Endothelial cell (in vitro differentiated cells): ENCODE measurements at regions not wholly inside any gene's neighbourhood (a gene's known extent, or its start where the extent isn't known, plus 50 kb on each side); places are given as distances from the start of the nearest gene placed in this dataset.

Source experiments
- DNase-seq: peaks from one replicate; pipeline ENCODE4 v3.0.0; 2021; ENCODE audit warnings: low spot score
- H3K27ac Mint-ChIP-seq: one replicate; pipeline ENCODE4 v1.8.0; 2021; ENCODE audit warnings: mixed read lengths, inconsistent platforms; ENCODE audit not compliant: unreplicated experiment
- H3K27me3 Mint-ChIP-seq: one replicate; pipeline ENCODE4 v1.8.0; 2021; ENCODE audit warnings: mild to moderate bottlenecking, moderate library complexity, mixed read lengths, inconsistent platforms; ENCODE audit not compliant: unreplicated experiment
- H3K36me3 Mint-ChIP-seq: one replicate; pipeline ENCODE4 v1.8.0; 2021; ENCODE audit warnings: mild to moderate bottlenecking, low read depth, mixed read lengths, inconsistent platforms; ENCODE audit not compliant: unreplicated experiment
- H3K4me1 Mint-ChIP-seq: one replicate; pipeline ENCODE4 v1.8.0; 2021; ENCODE audit warnings: mild to moderate bottlenecking, mixed read lengths, inconsistent platforms; ENCODE audit not compliant: unreplicated experiment
- H3K4me3 Mint-ChIP-seq: one replicate; pipeline ENCODE4 v1.8.0; 2021; ENCODE audit warnings: mild to moderate bottlenecking, mixed read lengths, inconsistent platforms; ENCODE audit not compliant: unreplicated experiment
- H3K9me3 Mint-ChIP-seq: one replicate; pipeline ENCODE4 v1.8.0; 2021; ENCODE audit warnings: mixed read lengths, inconsistent platforms; ENCODE audit not compliant: unreplicated experiment
- CTCF ChIP-seq: fragments of 200-600 bp; sonication (generic); IDR thresholded peaks from one replicate; pipeline ENCODE4 v1.5.0; 2021; ENCODE audit warnings: antibody characterized with exemption; ENCODE audit not compliant: unreplicated experiment

GRCh38 chr2:184119989-184120800 lies 478.1 kb upstream of the ZNF804A start:
- DNase-seq = no peak
- no peaks in the 10 kb centered on the region for H3K4me1 Mint-ChIP-seq
- H3K9me3 Mint-ChIP-seq = no peaks in the 10 kb centered on the region
- no peaks in the 10 kb centered on the region for H3K27me3 Mint-ChIP-seq
- H3K27ac Mint-ChIP-seq = no peak overlapping the region
- no peak overlapping the region for H3K4me3 Mint-ChIP-seq
- no peak for TF ChIP-seq CTCF
- no peaks in the 10 kb centered on the region for H3K36me3 Mint-ChIP-seq

GRCh38 chr2:184125867-184126266 lies 472.5 kb upstream of the ZNF804A start:
- DNase-seq = no peak
- no peak for TF ChIP-seq CTCF
- Mint-ChIP-seq H3K27me3 (no peaks in the 10 kb centered on the region), H3K4me1 (no peaks in the 10 kb centered on the region), H3K9me3 (no peaks in the 10 kb centered on the region), H3K27ac (no peak overlapping the region), H3K36me3 (no peaks in the 10 kb centered on the region), H3K4me3 (no peak overlapping the region)

GRCh38 chr2:184129073-184129472 lies 469.3 kb upstream of the ZNF804A start:
- Mint-ChIP-seq H3K36me3 (peaks cover 3% of the 10 kb centered on the region), H3K4me3 (no peak overlapping the region), H3K4me1 (no peaks in the 10 kb centered on the region), H3K27ac (no peak overlapping the region), H3K27me3 (no peaks in the 10 kb centered on the region), H3K9me3 (no peaks in the 10 kb centered on the region)
- no peak for TF ChIP-seq CTCF
- DNase-seq = no peak

GRCh38 chr2:184137955-184138354 lies 460.4 kb upstream of the ZNF804A start:
- Mint-ChIP-seq H3K4me3 (no peak overlapping the region), H3K27me3 (no peaks in the 10 kb centered on the region), H3K27ac (no peak overlapping the region), H3K36me3 (peaks cover 2% of the 10 kb centered on the region), H3K9me3 (no peaks in the 10 kb centered on the region), H3K4me1 (no peaks in the 10 kb centered on the region)
- no peak for DNase-seq
- TF ChIP-seq CTCF = no peak

GRCh38 chr2:184141866-184142265 lies 456.5 kb upstream of the ZNF804A start:
- no peaks in the 10 kb centered on the region for H3K36me3 Mint-ChIP-seq
- H3K9me3 Mint-ChIP-seq = no peaks in the 10 kb centered on the region
- no peak for DNase-seq
- H3K27ac Mint-ChIP-seq = no peak overlapping the region
- TF ChIP-seq CTCF = no peak
- H3K4me3 Mint-ChIP-seq = no peak overlapping the region
- no peaks in the 10 kb centered on the region for H3K27me3 Mint-ChIP-seq
- H3K4me1 Mint-ChIP-seq = no peaks in the 10 kb centered on the region
